ENCODE measurements at regions not wholly inside any gene's neighbourhood (a gene's known extent, or its start where the extent isn't known, plus 50 kb on each side); places are given as distances from the start of the nearest gene placed in this dataset.

- no peak for TF ChIP-seq CTCF (IDR thresholded peaks at IDR 0.05)
- TF ChIP-seq POLR2A (IDR thresholded peaks at IDR 0.05): no peak
- TF ChIP-seq EP300 (IDR thresholded peaks at IDR 0.05): no peak
These were observed 297.0 kb upstream of the PITRM1 start for GRCh38 chr10:3469639-3470020.
